Naive B cell (primary cell): ENCODE measurements at regions not wholly inside any gene's neighbourhood (a gene's known extent, or its start where the extent isn't known, plus 50 kb on each side); places are given as distances from the start of the nearest gene placed in this dataset.

ENCODE experiments used
- ATAC-seq, 2 donors: fragments of 150-1000 bp; cut with Tn5 transposase; 2 replicates each; pipeline ENCODE4 v1.10.0; 2021; ENCODE audit warnings: low read depth in 2 of 2, mild to moderate bottlenecking in 2 of 2, moderate library complexity in 2 of 2
- DNase-seq: peaks from one replicate; pipeline ENCODE4 v3.0.0; 2022
- H3K27ac Mint-ChIP-seq, 6 donors: one replicate each; pipeline ENCODE4 v1.8.0; 2020 to 2022; ENCODE audit warnings: mild to moderate bottlenecking in 6 of 6, mixed read lengths in 6 of 6, moderate library complexity in 5 of 6, inconsistent platforms in 2 of 6
- H3K27me3 Mint-ChIP-seq, 3 donors: one replicate each; pipeline ENCODE4 v1.8.0; 2021 to 2022; ENCODE audit warnings: mixed read lengths in 3 of 3, mild to moderate bottlenecking in 1 of 3
- H3K36me3 Mint-ChIP-seq, 2 donors: one replicate each; pipeline ENCODE4 v1.8.0; 2020 to 2022; ENCODE audit warnings: mixed read lengths in 2 of 2, inconsistent platforms in 1 of 2, mild to moderate bottlenecking in 1 of 2
- H3K4me1 Mint-ChIP-seq, 3 donors: one replicate each; pipeline ENCODE4 v1.8.0; 2020 to 2022; ENCODE audit warnings: mixed read lengths in 3 of 3, inconsistent platforms in 1 of 3, mild to moderate bottlenecking in 1 of 3, moderate library complexity in 1 of 3
- H3K4me3 Mint-ChIP-seq, 8 donors: one replicate each; pipeline ENCODE4 v1.8.0; 2020 to 2022; ENCODE audit warnings: mild to moderate bottlenecking in 8 of 8, mixed read lengths in 8 of 8, moderate library complexity in 8 of 8, inconsistent platforms in 2 of 8
- H3K9me3 Mint-ChIP-seq, 7 donors: one replicate each; pipeline ENCODE4 v1.8.0; 2020 to 2022; ENCODE audit warnings: mixed read lengths in 7 of 7, mild to moderate bottlenecking in 5 of 7, inconsistent platforms in 2 of 7, moderate library complexity in 1 of 7

DNA sequence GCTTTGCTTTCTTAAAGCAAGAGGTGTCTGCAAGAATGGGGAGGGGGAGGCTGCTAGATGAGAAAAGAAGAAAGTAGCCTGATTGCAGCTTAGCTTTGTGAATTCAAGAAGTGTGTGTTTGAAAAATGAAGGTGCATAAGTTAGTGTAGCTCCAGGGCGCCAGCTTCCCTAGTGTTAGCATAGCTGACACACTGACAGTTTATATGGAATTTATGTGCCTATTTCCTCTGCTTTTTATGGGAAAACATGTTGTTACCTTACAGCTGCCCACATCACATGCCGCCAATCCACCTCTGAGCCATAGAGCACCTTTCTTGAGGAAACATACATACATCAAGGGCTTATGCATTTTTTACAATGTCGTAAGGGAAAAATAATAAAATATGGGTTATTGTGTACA lies 536.4 kb upstream of the PIK3C3 start:
- Mint-ChIP-seq H3K27me3 (no peaks in the 10 kb centered on the region), H3K4me3 (no peak overlapping the region), H3K36me3 (no peaks in the 10 kb centered on the region), H3K9me3 (peaks cover 0 to 7% (median 4%) of the 10 kb centered on the region in 7 donors), H3K27ac (no peak overlapping the region), H3K4me1 (no peaks in the 10 kb centered on the region)
- ATAC-seq (no peak), DNase-seq (no peak)

DNA sequence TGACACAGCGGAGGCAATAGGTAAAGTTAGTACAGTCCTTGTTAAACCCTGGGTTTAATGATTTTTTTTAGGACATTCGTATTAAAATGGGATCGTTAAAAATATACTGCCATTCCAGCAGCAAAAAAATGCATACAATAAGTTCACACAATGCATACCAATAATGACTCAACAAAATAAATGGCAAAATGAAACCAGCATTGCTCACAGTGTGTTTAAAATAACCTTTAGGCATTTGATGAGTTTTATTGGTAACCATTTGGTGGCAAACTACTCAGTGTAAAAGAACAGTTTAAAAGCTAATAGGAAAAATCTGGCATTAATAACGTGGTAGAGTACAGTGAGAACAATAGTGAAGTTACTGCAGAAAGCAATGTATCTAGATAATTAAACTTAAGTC lies 539.0 kb upstream of the PIK3C3 start:
- H3K36me3 Mint-ChIP-seq = no peaks in the 10 kb centered on the region
- DNase-seq (no peak), ATAC-seq (no peak)
- H3K27me3 Mint-ChIP-seq = no peaks in the 10 kb centered on the region
- no peak overlapping the region for H3K4me3 Mint-ChIP-seq
- H3K4me1 Mint-ChIP-seq = no peaks in the 10 kb centered on the region
- H3K9me3 Mint-ChIP-seq = peaks cover 0 to 10% (median 5%) of the 10 kb centered on the region in 7 donors
- H3K27ac Mint-ChIP-seq = no peak overlapping the region

DNA sequence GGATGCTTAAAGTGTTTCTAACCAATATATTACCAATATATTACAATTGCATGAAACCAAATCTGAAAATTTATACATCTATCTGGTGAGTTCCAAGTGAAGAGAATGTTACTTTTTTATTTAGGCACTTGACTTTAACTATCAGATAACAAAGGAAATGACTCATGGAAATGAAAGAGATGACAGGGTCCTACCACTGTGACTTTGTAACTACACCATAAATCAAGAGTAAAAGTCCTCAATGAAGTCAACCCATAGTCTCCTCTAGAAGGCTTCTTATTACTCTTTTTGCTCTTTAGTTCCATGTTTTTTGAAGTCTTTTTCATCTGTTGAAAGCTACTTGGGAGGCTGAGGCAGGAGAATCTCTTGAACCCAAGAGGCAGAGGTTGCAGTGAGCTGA lies 545.0 kb upstream of the PIK3C3 start:
- Mint-ChIP-seq H3K9me3 (peaks cover 0 to 17% (median 5%) of the 10 kb centered on the region in 7 donors), H3K4me1 (no peaks in the 10 kb centered on the region), H3K4me3 (no peak overlapping the region), H3K27ac (no peak overlapping the region), H3K36me3 (no peaks in the 10 kb centered on the region), H3K27me3 (no peaks in the 10 kb centered on the region)
- no peak for DNase-seq
- no peak for ATAC-seq

- H3K36me3 Mint-ChIP-seq = no peaks in the 10 kb centered on the region
- ATAC-seq = no peak
- H3K4me3 Mint-ChIP-seq = no peak overlapping the region
- H3K27ac Mint-ChIP-seq = no peak overlapping the region
- no peaks in the 10 kb centered on the region for H3K27me3 Mint-ChIP-seq
- no peak for DNase-seq
- H3K4me1 Mint-ChIP-seq = no peaks in the 10 kb centered on the region
- H3K9me3 Mint-ChIP-seq = peaks cover 0 to 10% (median 2%) of the 10 kb centered on the region in 7 donors
These were observed 548.2 kb upstream of the PIK3C3 start for GRCh38 chr18:41406834-41407233.

- Mint-ChIP-seq H3K27me3 (no peaks in the 10 kb centered on the region), H3K27ac (no peak overlapping the region), H3K36me3 (no peaks in the 10 kb centered on the region), H3K9me3 (peaks cover 0 to 4% (median 0%) of the 10 kb centered on the region in 7 donors), H3K4me1 (no peaks in the 10 kb centered on the region), H3K4me3 (no peak overlapping the region)
- no peak for ATAC-seq
- no peak for DNase-seq
These were observed 558.2 kb upstream of the PIK3C3 start for GRCh38 chr18:41396861-41397260.

DNA sequence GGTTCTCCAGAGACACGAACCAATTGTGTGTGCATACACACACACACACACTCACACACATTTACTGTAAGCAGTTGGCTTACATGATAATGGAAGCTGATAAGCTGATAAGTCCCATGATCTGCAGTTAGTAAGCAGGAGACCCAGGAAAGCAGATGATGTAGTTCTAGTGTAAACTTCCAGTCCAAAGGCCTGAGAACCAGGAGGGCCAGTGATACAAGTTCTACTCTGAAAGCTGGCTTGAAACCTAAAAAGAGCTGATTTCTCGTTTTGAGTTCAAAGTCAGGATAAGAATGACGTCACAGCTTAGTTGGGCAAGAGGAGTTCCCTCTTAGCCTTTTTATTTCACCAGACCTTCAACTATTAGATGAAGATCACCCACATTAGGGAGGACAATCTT lies 558.8 kb upstream of the PIK3C3 start:
- ATAC-seq = no peak
- Mint-ChIP-seq H3K36me3 (no peaks in the 10 kb centered on the region), H3K27ac (no peak overlapping the region), H3K4me3 (no peak overlapping the region), H3K27me3 (peaks cover 0 to 6% (median 0%) of the 10 kb centered on the region in 3 donors), H3K4me1 (no peaks in the 10 kb centered on the region), H3K9me3 (peaks cover 0 to 4% (median 0%) of the 10 kb centered on the region in 7 donors)
- no peak for DNase-seq

DNA sequence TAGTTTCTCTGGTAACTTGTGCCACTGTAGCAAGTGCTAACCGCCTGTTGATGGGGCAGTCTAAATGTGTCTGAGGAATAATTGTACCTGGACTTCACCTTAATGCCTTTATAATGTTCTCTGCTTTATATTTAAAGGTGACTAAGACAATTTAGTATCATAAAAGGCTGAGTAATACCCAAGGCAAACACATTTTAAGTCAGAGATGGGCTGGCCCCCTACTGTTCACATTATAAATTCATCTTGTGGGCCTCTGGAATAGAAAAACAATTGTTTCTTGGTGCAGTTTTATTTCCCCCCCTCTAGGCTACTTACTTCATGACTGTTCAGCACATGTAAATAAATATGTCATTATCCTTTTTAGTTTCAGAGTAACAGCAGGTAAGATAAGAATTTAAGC lies 559.3 kb upstream of the PIK3C3 start:
- peaks cover 0 to 6% (median 0%) of the 10 kb centered on the region in 3 donors for H3K27me3 Mint-ChIP-seq
- DNase-seq (no peak), ATAC-seq (no peak)
- no peaks in the 10 kb centered on the region for H3K36me3 Mint-ChIP-seq
- H3K4me3 Mint-ChIP-seq = no peak overlapping the region
- peaks cover 0 to 4% (median 0%) of the 10 kb centered on the region in 7 donors for H3K9me3 Mint-ChIP-seq
- no peaks in the 10 kb centered on the region for H3K4me1 Mint-ChIP-seq
- no peak overlapping the region for H3K27ac Mint-ChIP-seq

DNA sequence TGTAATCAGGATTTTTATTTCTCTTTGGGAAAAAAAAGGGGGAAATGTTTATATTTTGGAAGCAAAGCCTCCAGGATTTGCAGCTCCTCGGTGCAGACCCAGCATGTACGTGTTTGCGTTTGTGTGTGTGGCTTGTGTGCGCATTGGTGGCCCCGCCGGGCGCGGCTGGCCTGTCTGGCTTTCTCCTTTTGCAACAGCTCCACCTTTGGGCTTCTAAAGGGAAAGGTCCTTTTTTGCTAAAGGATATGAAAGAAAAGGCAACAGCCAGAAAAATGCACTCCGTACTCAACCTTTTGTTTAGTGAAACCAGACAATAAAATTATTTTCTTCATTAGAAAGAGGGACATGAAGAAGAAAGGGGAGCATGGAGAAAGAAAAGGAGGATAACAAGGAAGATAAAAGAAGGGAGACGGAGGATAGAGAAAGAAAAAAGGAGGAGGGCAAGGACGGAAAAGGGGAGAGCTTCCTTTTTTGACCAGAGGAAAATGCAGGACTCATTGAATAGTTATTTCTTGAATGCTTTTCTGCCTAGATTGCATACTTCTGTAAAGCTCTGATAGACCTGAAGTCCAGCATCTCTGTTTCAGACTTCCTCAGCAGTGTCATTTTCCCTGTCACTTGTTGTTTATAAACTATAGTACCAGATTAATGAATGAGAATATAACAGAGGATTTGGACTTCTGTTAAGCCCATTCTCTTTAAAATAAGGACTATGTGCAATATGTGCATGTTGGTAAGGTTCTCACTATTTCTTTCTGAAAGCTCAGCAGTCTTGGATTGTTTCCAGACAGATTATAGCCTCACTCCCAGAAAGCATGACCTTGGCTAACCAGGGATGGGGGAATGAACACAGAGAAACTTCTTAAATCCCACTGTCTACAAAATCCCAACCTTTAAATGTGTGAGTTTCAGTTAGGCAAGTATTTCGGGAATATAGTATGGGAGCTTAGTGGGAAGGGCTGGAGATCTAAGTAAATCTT lies 563.1 kb upstream of the PIK3C3 start:
- DNase-seq (no peak), ATAC-seq (no peak)
- Mint-ChIP-seq H3K9me3 (peaks cover 0 to 1% (median 0%) of the 10 kb centered on the region in 7 donors), H3K4me1 (no peaks in the 10 kb centered on the region), H3K27ac (peak overlapping the region in 1 of 6 donors; percentile 3), H3K4me3 (no peak overlapping the region), H3K27me3 (peaks cover 0 to 6% (median 0%) of the 10 kb centered on the region in 3 donors), H3K36me3 (no peaks in the 10 kb centered on the region)

DNA sequence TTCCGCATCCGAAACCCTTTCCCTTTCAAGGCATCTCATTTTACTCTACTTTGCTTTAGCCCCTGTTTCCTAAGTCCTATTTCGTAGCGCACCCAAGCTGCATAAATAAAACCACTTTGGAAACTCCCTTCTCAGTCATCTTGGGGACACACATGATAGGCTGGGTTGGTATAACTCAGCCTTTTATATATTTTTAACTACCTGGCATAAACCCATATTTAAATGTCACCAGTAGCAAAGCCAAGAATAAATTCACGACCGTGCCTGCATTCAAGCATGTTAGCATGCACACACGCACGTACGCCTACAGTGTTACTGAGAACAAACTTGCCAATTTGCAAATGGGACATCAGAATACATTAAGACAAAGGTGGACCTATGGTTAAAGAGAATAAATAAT lies 564.7 kb upstream of the PIK3C3 start:
- peaks cover 0 to 6% (median 0%) of the 10 kb centered on the region in 3 donors for H3K27me3 Mint-ChIP-seq
- H3K36me3 Mint-ChIP-seq = no peaks in the 10 kb centered on the region
- peaks cover 0 to 1% (median 0%) of the 10 kb centered on the region in 7 donors for H3K9me3 Mint-ChIP-seq
- ATAC-seq = no peak
- no peak overlapping the region for H3K27ac Mint-ChIP-seq
- no peak overlapping the region for H3K4me3 Mint-ChIP-seq
- DNase-seq = no peak
- H3K4me1 Mint-ChIP-seq = no peaks in the 10 kb centered on the region

DNA sequence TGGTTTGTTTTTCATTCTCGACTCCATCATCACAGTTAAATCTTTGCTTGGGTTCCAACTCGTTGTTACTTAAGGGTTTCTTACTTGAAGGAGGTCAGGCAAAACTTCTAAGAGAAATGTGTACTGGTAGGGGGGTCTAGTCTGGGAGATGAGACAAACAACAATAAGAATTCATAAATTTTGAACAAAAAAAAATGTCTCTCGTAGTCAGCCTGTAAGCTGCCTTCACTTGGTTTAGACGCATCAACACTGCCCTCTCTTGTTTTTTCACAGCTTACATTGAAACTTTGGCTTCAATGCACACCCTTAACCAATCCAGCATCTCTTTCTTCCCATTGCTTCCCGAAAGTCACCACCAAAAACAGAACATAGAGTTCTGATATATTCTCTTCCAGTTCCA lies 576.4 kb upstream of the PIK3C3 start:
- DNase-seq = no peak
- Mint-ChIP-seq H3K4me1 (no peaks in the 10 kb centered on the region), H3K36me3 (no peaks in the 10 kb centered on the region), H3K4me3 (no peak overlapping the region), H3K9me3 (peaks cover 0 to 3% (median under 1%) of the 10 kb centered on the region in 7 donors), H3K27ac (no peak overlapping the region), H3K27me3 (no peaks in the 10 kb centered on the region)
- ATAC-seq = no peak

- Mint-ChIP-seq H3K9me3 (peaks cover 0 to 3% (median 0%) of the 10 kb centered on the region in 7 donors), H3K4me1 (no peaks in the 10 kb centered on the region), H3K4me3 (no peak overlapping the region), H3K36me3 (no peaks in the 10 kb centered on the region), H3K27me3 (no peaks in the 10 kb centered on the region), H3K27ac (peak overlapping the region in 1 of 6 donors; percentile 35)
- ATAC-seq = no peak
- no peak for DNase-seq
These were observed 581.4 kb upstream of the PIK3C3 start for GRCh38 chr18:41373612-41374011.

- H3K9me3 Mint-ChIP-seq = peaks cover 0 to 3% (median 0%) of the 10 kb centered on the region in 7 donors
- no peak for DNase-seq
- no peak for ATAC-seq
- no peaks in the 10 kb centered on the region for H3K4me1 Mint-ChIP-seq
- H3K27me3 Mint-ChIP-seq = no peaks in the 10 kb centered on the region
- no peaks in the 10 kb centered on the region for H3K36me3 Mint-ChIP-seq
- no peak overlapping the region for H3K27ac Mint-ChIP-seq
- no peak overlapping the region for H3K4me3 Mint-ChIP-seq
These were observed 582.9 kb upstream of the PIK3C3 start for GRCh38 chr18:41372046-41372665.

GRCh38 chr18:41371156-41372045 lies 583.6 kb upstream of the PIK3C3 start:
- peaks cover 0 to 3% (median 0%) of the 10 kb centered on the region in 7 donors for H3K9me3 Mint-ChIP-seq
- ATAC-seq (no peak), DNase-seq (no peak)
- no peak overlapping the region for H3K27ac Mint-ChIP-seq
- no peaks in the 10 kb centered on the region for H3K36me3 Mint-ChIP-seq
- H3K4me3 Mint-ChIP-seq = no peak overlapping the region
- no peaks in the 10 kb centered on the region for H3K4me1 Mint-ChIP-seq
- no peaks in the 10 kb centered on the region for H3K27me3 Mint-ChIP-seq
